ENCODE measurements at regions not wholly inside any gene's neighbourhood (a gene's known extent, or its start where the extent isn't known, plus 50 kb on each side); places are given as distances from the start of the nearest gene placed in this dataset.

GRCh38 chr7:93036149-93036640 lies 81.6 kb downstream of the SAMD9 start:
- H3K4me1 ChIP-seq: no peaks in the 10 kb centered on the region

GRCh38 chr7:93031795-93032194 lies 86.0 kb downstream of the SAMD9 start:
- H3K27me3 ChIP-seq (ENCODE audit: control insufficient read depth, insufficient read depth, low read length): no peaks in the 10 kb centered on the region
- no peak overlapping the region for H3K27ac ChIP-seq
- H3K4me3 ChIP-seq (ENCODE audit: low read depth, low read length): no peak overlapping the region
- H2AFZ ChIP-seq: no peak overlapping the region
- H3K36me3 ChIP-seq (ENCODE audit: control insufficient read depth, insufficient read depth, low read length): no peaks in the 10 kb centered on the region
- TF ChIP-seq CTCF (IDR thresholded peaks at IDR 0.05): no peak
- no peak overlapping the region for H3K9ac ChIP-seq
- H3K4me1 ChIP-seq: no peaks in the 10 kb centered on the region
- H3K79me2 ChIP-seq: no peaks in the 10 kb centered on the region
- H3K4me2 ChIP-seq (ENCODE audit: low read length): no peak overlapping the region
- no peaks in the 10 kb centered on the region for H3K9me3 ChIP-seq (ENCODE audit: control insufficient read depth, low read length)

More at GRCh38 chr7:93036149-93036640, 81.6 kb downstream of the SAMD9 start:
- H3K4me2 ChIP-seq (ENCODE audit: low read length): no peak overlapping the region
- no peaks in the 10 kb centered on the region for H3K36me3 ChIP-seq (ENCODE audit: control insufficient read depth, insufficient read depth, low read length)
- H2AFZ ChIP-seq: no peak overlapping the region
- no peak overlapping the region for H3K4me3 ChIP-seq (ENCODE audit: low read depth, low read length)
- H3K27ac ChIP-seq: no peak overlapping the region
- H3K9me3 ChIP-seq (ENCODE audit: control insufficient read depth, low read length): no peaks in the 10 kb centered on the region
- no peaks in the 10 kb centered on the region for H3K79me2 ChIP-seq
- no peak for TF ChIP-seq CTCF (IDR thresholded peaks at IDR 0.05)
- H3K27me3 ChIP-seq (ENCODE audit: control insufficient read depth, insufficient read depth, low read length): no peaks in the 10 kb centered on the region
- no peak overlapping the region for H3K9ac ChIP-seq

GRCh38 chr7:93030605-93031225 lies 87.1 kb downstream of the SAMD9 start:
- Histone ChIP-seq H3K9ac (no peak overlapping the region), H3K27ac (no peak overlapping the region), H3K36me3 (ENCODE audit: control insufficient read depth, insufficient read depth, low read length) (no peaks in the 10 kb centered on the region), H3K79me2 (no peaks in the 10 kb centered on the region), H3K9me3 (ENCODE audit: control insufficient read depth, low read length) (no peaks in the 10 kb centered on the region), H3K4me2 (ENCODE audit: low read length) (no peak overlapping the region), H3K4me1 (no peaks in the 10 kb centered on the region), H3K27me3 (ENCODE audit: control insufficient read depth, insufficient read depth, low read length) (no peaks in the 10 kb centered on the region), H2AFZ (no peak overlapping the region), H3K4me3 (ENCODE audit: low read depth, low read length) (no peak overlapping the region)
- no peak for TF ChIP-seq CTCF (IDR thresholded peaks at IDR 0.05)

GRCh38 chr7:93029056-93029455 lies 88.7 kb downstream of the SAMD9 start:
- no peak overlapping the region for H3K27ac ChIP-seq
- H2AFZ ChIP-seq: no peak overlapping the region
- H3K9ac ChIP-seq: no peak overlapping the region

More at GRCh38 chr7:93029056-93029455, 88.7 kb downstream of the SAMD9 start:
- H3K4me2 ChIP-seq (ENCODE audit: low read length): no peak overlapping the region
- no peaks in the 10 kb centered on the region for H3K27me3 ChIP-seq (ENCODE audit: control insufficient read depth, insufficient read depth, low read length)
- H3K4me1 ChIP-seq: no peaks in the 10 kb centered on the region
- no peak for TF ChIP-seq CTCF (IDR thresholded peaks at IDR 0.05)
- H3K4me3 ChIP-seq (ENCODE audit: low read depth, low read length): no peak overlapping the region
- no peaks in the 10 kb centered on the region for H3K9me3 ChIP-seq (ENCODE audit: control insufficient read depth, low read length)
- no peaks in the 10 kb centered on the region for H3K36me3 ChIP-seq (ENCODE audit: control insufficient read depth, insufficient read depth, low read length)
- no peaks in the 10 kb centered on the region for H3K79me2 ChIP-seq
